ENCODE measurements at regions not wholly inside any gene's neighbourhood (a gene's known extent, or its start where the extent isn't known, plus 50 kb on each side); places are given as distances from the start of the nearest gene placed in this dataset.

GRCh38 chr4:65834707-65835106, 164.4 kb upstream of the EPHA5 start:
- no peak for TF ChIP-seq CTCF (IDR thresholded peaks at IDR 0.05)
- TF ChIP-seq POLR2AphosphoS5 (IDR thresholded peaks at IDR 0.05) = no peak
- no peak for TF ChIP-seq EP300 (IDR thresholded peaks at IDR 0.05)
